Vagina (tissue), 2 donors: ENCODE measurements at regions not wholly inside any gene's neighbourhood (a gene's known extent, or its start where the extent isn't known, plus 50 kb on each side); places are given as distances from the start of the nearest gene placed in this dataset.

Source experiments
- POLR2A ChIP-seq, 2 donors: fragments of 450-650 bp; IDR thresholded peaks; one replicate each; pipeline ENCODE4 v1.6.1; 2017; ENCODE audit warnings: antibody characterized with exemption in 2 of 2, mild to moderate bottlenecking in 2 of 2, moderate library complexity in 2 of 2
- POLR2AphosphoS5 ChIP-seq, 2 donors: sonication (generic); formaldehyde crosslinking; IDR thresholded peaks; one replicate each; pipeline ENCODE4 v1.9.0; 2017; ENCODE audit warnings: antibody characterized with exemption in 2 of 2, mild to moderate bottlenecking in 2 of 2, low read depth in 1 of 2; ENCODE audit not compliant: insufficient read depth in 1 of 2
- TF ChIP-seq, protein P1 (sequence below), 3 experiments: fragments of 450-650 bp in 2 of 3; fragments of 200-600 bp in 1 of 3; sonication (generic) in 1 of 3; IDR thresholded peaks; one replicate each; pipeline ENCODE4 v1.5.1; 2017 to 2019; ENCODE audit warnings: antibody characterized with exemption in 3 of 3, mild to moderate bottlenecking in 2 of 3, moderate library complexity in 2 of 3

DNA sequence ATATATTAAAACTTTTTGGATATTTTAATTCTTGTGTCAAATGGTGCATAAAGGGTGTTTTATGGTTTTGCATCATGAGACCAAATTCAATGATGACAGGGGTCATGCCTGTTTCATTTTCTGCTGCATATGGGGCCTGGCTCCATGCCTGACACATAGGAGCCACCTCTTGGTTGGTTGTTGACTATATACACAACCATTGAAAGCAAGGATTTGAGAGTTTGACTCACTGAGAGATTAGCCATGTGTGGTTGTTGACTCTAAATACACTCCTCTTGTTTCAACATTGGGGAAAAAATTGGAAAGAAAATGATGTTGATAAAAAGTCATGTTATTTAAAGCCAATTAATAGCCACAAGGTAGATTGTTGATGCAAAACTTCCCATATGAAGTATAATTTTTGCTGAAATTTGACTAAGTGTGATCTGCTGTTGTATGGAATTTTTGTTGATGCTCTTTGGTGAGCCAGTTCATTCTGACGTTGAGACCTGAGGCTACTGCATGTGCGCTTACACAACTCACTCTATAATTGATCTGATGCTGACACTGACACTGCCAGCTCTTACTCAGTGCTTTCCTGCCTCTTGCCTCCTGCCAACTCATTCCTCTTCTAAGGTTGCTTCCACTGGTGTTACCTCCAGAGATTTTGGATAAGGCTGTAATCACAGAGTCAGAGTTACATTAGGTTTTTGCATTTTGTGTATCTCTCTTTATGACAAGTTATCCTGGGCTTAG, 446.2 kb upstream of the SLC14A2 start:
- TF ChIP-seq, protein P1, sequence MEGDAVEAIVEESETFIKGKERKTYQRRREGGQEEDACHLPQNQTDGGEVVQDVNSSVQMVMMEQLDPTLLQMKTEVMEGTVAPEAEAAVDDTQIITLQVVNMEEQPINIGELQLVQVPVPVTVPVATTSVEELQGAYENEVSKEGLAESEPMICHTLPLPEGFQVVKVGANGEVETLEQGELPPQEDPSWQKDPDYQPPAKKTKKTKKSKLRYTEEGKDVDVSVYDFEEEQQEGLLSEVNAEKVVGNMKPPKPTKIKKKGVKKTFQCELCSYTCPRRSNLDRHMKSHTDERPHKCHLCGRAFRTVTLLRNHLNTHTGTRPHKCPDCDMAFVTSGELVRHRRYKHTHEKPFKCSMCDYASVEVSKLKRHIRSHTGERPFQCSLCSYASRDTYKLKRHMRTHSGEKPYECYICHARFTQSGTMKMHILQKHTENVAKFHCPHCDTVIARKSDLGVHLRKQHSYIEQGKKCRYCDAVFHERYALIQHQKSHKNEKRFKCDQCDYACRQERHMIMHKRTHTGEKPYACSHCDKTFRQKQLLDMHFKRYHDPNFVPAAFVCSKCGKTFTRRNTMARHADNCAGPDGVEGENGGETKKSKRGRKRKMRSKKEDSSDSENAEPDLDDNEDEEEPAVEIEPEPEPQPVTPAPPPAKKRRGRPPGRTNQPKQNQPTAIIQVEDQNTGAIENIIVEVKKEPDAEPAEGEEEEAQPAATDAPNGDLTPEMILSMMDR (IDR thresholded peaks at IDR 0.05): no peak
- TF ChIP-seq POLR2A (IDR thresholded peaks at IDR 0.05) (no peak), POLR2AphosphoS5 (IDR thresholded peaks at IDR 0.05; ENCODE audit: insufficient read depth in 1 of 2, low read depth in 1 of 2) (no peak)
